CD8-positive, alpha-beta memory T cell (primary cell): ENCODE measurements at regions not wholly inside any gene's neighbourhood (a gene's known extent, or its start where the extent isn't known, plus 50 kb on each side); places are given as distances from the start of the nearest gene placed in this dataset.
"Not testable (repeated sequence)": the region's sequence is repeated elsewhere in the genome, so short reads cannot be mapped to it uniquely, and the experiment has no call there.

Experiments used
- CTCF ChIA-PET: fragments of 350-600 bp; sonication (Branson Sonifier 250); formaldehyde crosslinking; loops from one replicate; lab custom pipeline; 2021; ENCODE audit warnings: antibody characterized with exemption; lab: Charles Lee
- POLR2A ChIA-PET: fragments of 350-600 bp; sonication (Branson Sonifier 250); formaldehyde crosslinking; loops from one replicate; lab custom pipeline; 2021; ENCODE audit warnings: antibody characterized with exemption; lab: Charles Lee
- DNase-seq, 5 donors: peaks; one replicate each; pipeline versions ENCODE4 v3.0.0 to v3.0.0-alpha.2; 2020 to 2022; ENCODE audit warnings: mixed read lengths in 1 of 5
- H3K27ac ChIP-seq: one replicate; pipeline ENCODE4 v1.7.0; 2013; ENCODE audit warnings: low read depth, mild to moderate bottlenecking, low read length, moderate library complexity
- H3K27me3 ChIP-seq: 2 replicates; pipeline ENCODE4 v1.7.0; 2013; ENCODE audit warnings: low read length, mild to moderate bottlenecking; ENCODE audit not compliant: insufficient read depth, poor library complexity, severe bottlenecking
- H3K36me3 ChIP-seq: 2 replicates; pipeline ENCODE4 v1.7.0; 2013; ENCODE audit warnings: mild to moderate bottlenecking, low read length, moderate library complexity; ENCODE audit not compliant: insufficient read depth
- H3K4me1 ChIP-seq: 2 replicates; pipeline ENCODE4 v1.7.0; 2013; ENCODE audit warnings: mild to moderate bottlenecking, low read length, moderate library complexity; ENCODE audit not compliant: insufficient read depth
- H3K4me3 ChIP-seq: 2 replicates; pipeline ENCODE4 v1.7.0; 2013; ENCODE audit warnings: mild to moderate bottlenecking, low read length
- H3K9me3 ChIP-seq: 2 replicates; pipeline ENCODE4 v1.7.0; 2013; ENCODE audit warnings: mild to moderate bottlenecking, low read length
- H3K27ac Mint-ChIP-seq, 8 donors: one replicate each; pipeline ENCODE4 v1.8.0; 2020 to 2021; ENCODE audit warnings: mixed read lengths in 8 of 8, mild to moderate bottlenecking in 6 of 8, inconsistent platforms in 3 of 8, moderate library complexity in 3 of 8
- H3K27me3 Mint-ChIP-seq, 2 donors: one replicate each; pipeline ENCODE4 v1.8.0; 2020 to 2021; ENCODE audit warnings: mixed read lengths in 2 of 2, mild to moderate bottlenecking in 1 of 2, moderate library complexity in 1 of 2
- H3K36me3 Mint-ChIP-seq, 3 donors: one replicate each; pipeline ENCODE4 v1.8.0; 2020 to 2021; ENCODE audit warnings: mixed read lengths in 3 of 3, inconsistent platforms in 1 of 3, mild to moderate bottlenecking in 1 of 3
- H3K4me1 Mint-ChIP-seq, 3 donors: one replicate each; pipeline ENCODE4 v1.8.0; 2020 to 2021; ENCODE audit warnings: mixed read lengths in 3 of 3, inconsistent platforms in 1 of 3, mild to moderate bottlenecking in 1 of 3
- H3K4me3 Mint-ChIP-seq, 7 donors: one replicate each; pipeline ENCODE4 v1.8.0; 2020 to 2021; ENCODE audit warnings: mixed read lengths in 7 of 7, mild to moderate bottlenecking in 6 of 7, moderate library complexity in 4 of 7, inconsistent platforms in 2 of 7
- H3K9me3 Mint-ChIP-seq, 5 donors: one replicate each; pipeline ENCODE4 v1.8.0; 2020 to 2022; ENCODE audit warnings: mixed read lengths in 5 of 5, mild to moderate bottlenecking in 3 of 5, moderate library complexity in 2 of 5, inconsistent platforms in 1 of 5

GRCh38 chr12:24654344-24654743 lies 294.6 kb downstream of the BCAT1 start:
- H3K4me1 ChIP-seq, H3K27me3 Mint-ChIP-seq, H3K4me1 Mint-ChIP-seq, CTCF ChIA-PET, H3K27me3 ChIP-seq, H3K4me3 ChIP-seq, DNase-seq, H3K36me3 ChIP-seq, H3K27ac Mint-ChIP-seq, H3K27ac ChIP-seq, H3K4me3 Mint-ChIP-seq, H3K9me3 Mint-ChIP-seq, H3K9me3 ChIP-seq, H3K36me3 Mint-ChIP-seq, POLR2A ChIA-PET: not testable (repeated sequence)

- ChIA-PET POLR2A (no interaction called here), CTCF (no interaction called here)
- Histone ChIP-seq H3K4me1 (no peaks in the 10 kb centered on the region), H3K36me3 (no peaks in the 10 kb centered on the region), H3K27ac (no peak overlapping the region), H3K4me3 (no peak overlapping the region), H3K27me3 (no peaks in the 10 kb centered on the region), H3K9me3 (no peaks in the 10 kb centered on the region)
- Mint-ChIP-seq H3K27ac (no peak overlapping the region), H3K36me3 (no peaks in the 10 kb centered on the region), H3K9me3 (peaks cover 0 to 3% (median 1%) of the 10 kb centered on the region in 5 donors), H3K4me3 (no peak overlapping the region), H3K4me1 (no peaks in the 10 kb centered on the region), H3K27me3 (peaks cover 0 to 1% of the 10 kb centered on the region in 2 donors)
- no peak for DNase-seq
Observed at GRCh38 chr12:24649634-24650033, 299.3 kb downstream of the BCAT1 start.

- Histone ChIP-seq H3K4me1 (no peaks in the 10 kb centered on the region), H3K36me3 (no peaks in the 10 kb centered on the region), H3K27ac (no peak overlapping the region), H3K4me3 (no peak overlapping the region), H3K9me3 (no peaks in the 10 kb centered on the region), H3K27me3 (no peaks in the 10 kb centered on the region)
- no peaks in the 10 kb centered on the region for H3K36me3 Mint-ChIP-seq
- H3K27ac Mint-ChIP-seq = no peak overlapping the region
- H3K9me3 Mint-ChIP-seq = peaks cover 0 to 5% (median 1%) of the 10 kb centered on the region in 5 donors
- no peak for DNase-seq
- H3K27me3 Mint-ChIP-seq = peaks cover 0 to 1% of the 10 kb centered on the region in 2 donors
- POLR2A ChIA-PET = no interaction called here
- CTCF ChIA-PET = no interaction called here
- no peaks in the 10 kb centered on the region for H3K4me1 Mint-ChIP-seq
- no peak overlapping the region for H3K4me3 Mint-ChIP-seq
Observed at GRCh38 chr12:24649209-24649608, 299.7 kb downstream of the BCAT1 start.

- no peak for DNase-seq
- Mint-ChIP-seq H3K9me3 (peaks cover 0 to 8% (median 2%) of the 10 kb centered on the region in 5 donors), H3K27me3 (no peaks in the 10 kb centered on the region), H3K4me1 (no peaks in the 10 kb centered on the region), H3K4me3 (no peak overlapping the region), H3K36me3 (no peaks in the 10 kb centered on the region), H3K27ac (no peak overlapping the region)
- Histone ChIP-seq H3K27ac (no peak overlapping the region), H3K9me3 (no peaks in the 10 kb centered on the region), H3K36me3 (no peaks in the 10 kb centered on the region), H3K27me3 (no peaks in the 10 kb centered on the region), H3K4me3 (no peak overlapping the region), H3K4me1 (no peaks in the 10 kb centered on the region)
- POLR2A ChIA-PET = no interaction called here
- CTCF ChIA-PET = no interaction called here
Observed at GRCh38 chr12:24645254-24645653, 303.6 kb downstream of the BCAT1 start.

GRCh38 chr12:24643120-24644119 lies 305.5 kb downstream of the BCAT1 start:
- no peak overlapping the region for H3K4me3 Mint-ChIP-seq
- Histone ChIP-seq H3K36me3 (no peaks in the 10 kb centered on the region), H3K27me3 (no peaks in the 10 kb centered on the region), H3K27ac (no peak overlapping the region), H3K4me3 (no peak overlapping the region), H3K9me3 (no peaks in the 10 kb centered on the region), H3K4me1 (no peaks in the 10 kb centered on the region)
- no peaks in the 10 kb centered on the region for H3K36me3 Mint-ChIP-seq
- no peak for DNase-seq
- H3K27me3 Mint-ChIP-seq = peaks cover 0 to 4% of the 10 kb centered on the region in 2 donors
- ChIA-PET POLR2A (no interaction called here), CTCF (no interaction called here)
- peaks cover 0 to 8% (median 2%) of the 10 kb centered on the region in 5 donors for H3K9me3 Mint-ChIP-seq
- H3K27ac Mint-ChIP-seq = no peak overlapping the region
- no peaks in the 10 kb centered on the region for H3K4me1 Mint-ChIP-seq

- DNase-seq = no peak
- H3K4me1 ChIP-seq = no peaks in the 10 kb centered on the region
- H3K27ac ChIP-seq = no peak overlapping the region
- Mint-ChIP-seq H3K36me3 (no peaks in the 10 kb centered on the region), H3K9me3 (peaks cover 0 to 8% (median 2%) of the 10 kb centered on the region in 5 donors), H3K27me3 (peaks cover 3 to 8% of the 10 kb centered on the region in 2 donors), H3K4me1 (no peaks in the 10 kb centered on the region), H3K27ac (no peak overlapping the region), H3K4me3 (no peak overlapping the region)
- ChIA-PET POLR2A (no interaction called here), CTCF (no interaction called here)
- no peaks in the 10 kb centered on the region for H3K9me3 ChIP-seq
- H3K27me3 ChIP-seq = no peaks in the 10 kb centered on the region
- no peaks in the 10 kb centered on the region for H3K36me3 ChIP-seq
- no peak overlapping the region for H3K4me3 ChIP-seq
Observed at GRCh38 chr12:24639641-24640040, 309.3 kb downstream of the BCAT1 start.

GRCh38 chr12:24632466-24632865 lies 316.4 kb downstream of the BCAT1 start:
- H3K27me3 ChIP-seq = no peaks in the 10 kb centered on the region
- no peaks in the 10 kb centered on the region for H3K9me3 ChIP-seq
- peaks cover 0 to 14% of the 10 kb centered on the region in 2 donors for H3K27me3 Mint-ChIP-seq
- H3K4me3 ChIP-seq = no peak overlapping the region
- no peak overlapping the region for H3K27ac ChIP-seq
- no peak for DNase-seq
- no peaks in the 10 kb centered on the region for H3K4me1 ChIP-seq
- ChIA-PET POLR2A (no interaction called here), CTCF (no interaction called here)
- no peaks in the 10 kb centered on the region for H3K36me3 Mint-ChIP-seq
- no peaks in the 10 kb centered on the region for H3K4me1 Mint-ChIP-seq
- H3K27ac Mint-ChIP-seq = no peak overlapping the region
- no peaks in the 10 kb centered on the region for H3K36me3 ChIP-seq
- H3K9me3 Mint-ChIP-seq = peaks cover 0 to 4% (median 0%) of the 10 kb centered on the region in 5 donors
- H3K4me3 Mint-ChIP-seq = no peak overlapping the region

- ChIA-PET CTCF (no interaction called here), POLR2A (no interaction called here)
- Histone ChIP-seq H3K9me3 (no peaks in the 10 kb centered on the region), H3K27ac (no peak overlapping the region), H3K36me3 (no peaks in the 10 kb centered on the region), H3K27me3 (no peaks in the 10 kb centered on the region), H3K4me1 (no peaks in the 10 kb centered on the region), H3K4me3 (no peak overlapping the region)
- no peaks in the 10 kb centered on the region for H3K4me1 Mint-ChIP-seq
- H3K27ac Mint-ChIP-seq = no peak overlapping the region
- no peak for DNase-seq
- H3K4me3 Mint-ChIP-seq = no peak overlapping the region
- H3K36me3 Mint-ChIP-seq = no peaks in the 10 kb centered on the region
- peaks cover 0 to 14% of the 10 kb centered on the region in 2 donors for H3K27me3 Mint-ChIP-seq
- H3K9me3 Mint-ChIP-seq = peaks cover 0 to 4% (median 0%) of the 10 kb centered on the region in 5 donors
Observed at GRCh38 chr12:24631676-24632426, 317.1 kb downstream of the BCAT1 start.
